ENCODE measurements at regions not wholly inside any gene's neighbourhood (a gene's known extent, or its start where the extent isn't known, plus 50 kb on each side); places are given as distances from the start of the nearest gene placed in this dataset.
A peak's percentile ranks its signal among the peaks of the same experiment; 100 is the strongest.

DNA sequence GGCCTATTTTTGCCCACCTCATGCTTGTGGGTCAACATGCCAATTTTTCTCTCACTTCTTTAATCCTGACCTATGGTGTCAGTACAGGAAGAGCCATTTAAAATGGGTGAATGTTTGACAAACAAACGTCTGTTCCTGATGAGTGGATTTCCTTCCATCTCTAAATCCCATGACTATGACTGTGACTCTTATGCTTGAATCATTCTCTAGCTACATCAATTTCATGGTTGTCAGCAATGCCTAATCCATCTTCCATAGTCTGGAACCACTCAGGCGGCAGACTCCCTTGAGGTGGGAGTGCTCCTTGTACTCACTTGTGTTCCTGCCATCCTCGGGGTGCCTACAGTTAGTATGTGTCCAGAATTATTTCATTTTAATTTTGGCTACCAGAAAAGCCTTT lies 194.9 kb upstream of the RPS6KA3 start:
- peaks cover 15% of the 10 kb centered on the region for H3K9me3 Mint-ChIP-seq
- peaks cover 5% of the 10 kb centered on the region for H3K27me3 Mint-ChIP-seq (ENCODE audit: low read depth)
- peaks cover 33% of the 10 kb centered on the region for H3K4me1 Mint-ChIP-seq (ENCODE audit: low read depth)
- no peak overlapping the region for H3K27ac Mint-ChIP-seq
- peaks cover 6% of the 10 kb centered on the region for H3K36me3 Mint-ChIP-seq (ENCODE audit: low read depth)
- H3K4me3 Mint-ChIP-seq, result no peak overlapping the region

DNA sequence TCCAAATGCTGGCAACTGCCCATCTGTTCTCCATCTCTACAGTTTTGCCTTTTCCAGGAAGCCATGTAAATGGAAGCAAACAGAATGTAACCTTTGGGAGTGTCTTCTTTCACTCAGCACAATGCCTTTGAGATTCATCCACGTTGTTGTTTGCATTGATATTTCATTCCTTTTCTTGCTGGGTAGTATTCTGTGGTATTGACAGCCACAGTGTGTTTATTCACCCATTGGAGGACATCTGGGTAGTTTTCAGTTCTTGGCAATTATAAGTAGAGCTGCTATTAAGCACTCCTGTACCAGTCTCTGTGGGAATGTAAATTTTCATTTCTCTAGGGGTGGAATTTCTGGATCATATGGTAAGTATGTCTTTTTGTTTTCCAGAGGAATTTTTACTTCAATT lies 194.3 kb upstream of the RPS6KA3 start:
- Mint-ChIP-seq H3K4me1 (ENCODE audit: low read depth) (peaks cover 33% of the 10 kb centered on the region), H3K9me3 (peaks cover 15% of the 10 kb centered on the region), H3K4me3 (no peak overlapping the region)

DNA sequence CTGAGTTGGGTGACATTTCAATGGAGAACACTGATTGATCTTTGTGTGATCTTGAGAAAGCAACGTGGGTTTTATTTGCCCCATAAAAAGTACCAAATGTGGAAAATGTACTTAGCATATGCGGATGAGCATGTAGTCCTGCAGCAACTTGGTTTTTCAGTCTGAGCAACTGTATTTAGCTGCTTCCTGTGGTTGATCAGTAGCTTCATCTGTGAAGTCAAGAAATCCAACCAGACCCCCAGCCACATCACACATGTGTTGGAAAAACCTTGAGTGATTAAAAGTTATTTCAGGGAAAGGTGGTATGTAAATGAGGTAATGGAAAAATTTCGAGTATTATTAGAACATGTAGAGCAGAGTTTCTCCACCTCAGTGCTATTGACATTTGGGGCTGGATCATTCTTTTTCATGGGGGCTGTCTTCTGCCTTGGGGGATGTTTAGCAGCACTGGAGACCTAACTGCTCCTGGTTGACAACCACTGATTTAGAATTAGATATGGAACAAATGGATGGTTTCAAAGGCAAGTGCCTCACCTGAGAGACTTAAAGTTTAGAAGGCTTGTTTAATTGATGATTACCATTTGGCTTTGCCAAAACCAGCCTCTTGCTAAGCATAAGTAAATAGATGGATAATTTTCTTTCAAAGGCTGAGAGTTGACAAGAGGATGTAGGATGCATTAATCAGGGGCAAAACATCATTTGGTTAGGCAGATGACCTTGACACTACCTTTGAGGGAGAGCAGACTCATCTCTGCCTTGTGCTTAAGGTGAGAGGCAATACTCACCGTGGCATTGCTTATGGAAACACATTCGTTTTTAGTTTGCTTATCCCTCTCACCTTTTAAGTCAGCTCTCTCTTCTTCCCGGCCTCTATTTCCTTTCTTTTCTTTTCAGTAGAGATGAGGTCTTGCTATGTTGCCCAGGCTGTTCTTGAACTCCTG lies 193.0 kb upstream of the RPS6KA3 start:
- Mint-ChIP-seq H3K9me3 (peaks cover 4% of the 10 kb centered on the region), H3K36me3 (ENCODE audit: low read depth) (peaks cover 2% of the 10 kb centered on the region), H3K4me3 (no peak overlapping the region), H3K27ac (no peak overlapping the region), H3K4me1 (ENCODE audit: low read depth) (peaks cover 30% of the 10 kb centered on the region), H3K27me3 (ENCODE audit: low read depth) (peaks cover 6% of the 10 kb centered on the region)

More for the DNA sequence above, 194.3 kb upstream of the RPS6KA3 start:
- no peak overlapping the region for H3K27ac Mint-ChIP-seq
- H3K27me3 Mint-ChIP-seq (ENCODE audit: low read depth), result peaks cover 6% of the 10 kb centered on the region
- H3K36me3 Mint-ChIP-seq (ENCODE audit: low read depth), result peaks cover 6% of the 10 kb centered on the region

DNA sequence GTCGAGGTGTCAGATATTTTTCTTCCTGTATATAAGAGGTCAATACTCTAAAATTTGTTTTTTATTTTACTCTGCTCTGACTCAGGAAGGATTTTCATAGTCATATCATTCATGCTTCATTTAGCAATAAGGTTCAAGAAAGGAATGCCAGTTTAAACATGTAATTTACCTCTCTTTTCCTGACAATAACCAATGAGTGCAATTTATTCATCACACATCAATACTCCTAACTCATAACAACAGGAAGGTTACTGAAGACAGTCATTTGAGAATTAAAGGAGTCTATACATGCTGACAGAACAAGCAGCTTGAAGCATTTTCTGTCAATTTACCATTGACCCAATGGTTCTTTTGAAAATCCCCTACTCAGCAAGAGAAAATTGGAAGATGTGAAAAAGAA lies 190.3 kb upstream of the RPS6KA3 start:
- peaks cover 6% of the 10 kb centered on the region for H3K27me3 Mint-ChIP-seq (ENCODE audit: low read depth)
- H3K9me3 Mint-ChIP-seq, result peaks cover 4% of the 10 kb centered on the region
- peaks cover 2% of the 10 kb centered on the region for H3K36me3 Mint-ChIP-seq (ENCODE audit: low read depth)
- no peak overlapping the region for H3K27ac Mint-ChIP-seq
- no peak overlapping the region for H3K4me3 Mint-ChIP-seq
- H3K4me1 Mint-ChIP-seq (ENCODE audit: low read depth), result peaks cover 31% of the 10 kb centered on the region

DNA sequence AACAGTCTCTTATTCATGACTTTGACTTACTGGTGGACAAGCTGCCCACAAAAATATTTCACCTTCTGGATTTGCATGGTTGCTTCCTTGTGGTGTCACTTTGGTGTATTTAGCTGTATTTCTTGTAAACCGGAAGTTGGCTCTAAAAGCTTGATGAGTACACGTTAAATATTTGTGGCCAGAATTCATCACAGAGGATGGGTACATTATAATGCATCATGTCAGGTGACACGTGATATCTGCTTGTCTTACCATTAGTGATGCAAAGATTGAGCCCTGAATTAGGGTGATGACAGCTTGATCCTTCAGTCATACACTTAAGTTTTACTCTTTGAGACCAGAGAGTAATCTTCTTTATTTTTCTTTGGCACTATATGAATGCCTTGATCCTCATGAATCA lies 188.3 kb upstream of the RPS6KA3 start:
- Mint-ChIP-seq H3K27ac (no peak overlapping the region), H3K9me3 (peaks cover 11% of the 10 kb centered on the region), H3K4me3 (no peak overlapping the region), H3K36me3 (ENCODE audit: low read depth) (peaks cover 4% of the 10 kb centered on the region), H3K27me3 (ENCODE audit: low read depth) (peaks cover 6% of the 10 kb centered on the region), H3K4me1 (ENCODE audit: low read depth) (peaks cover 36% of the 10 kb centered on the region)

DNA sequence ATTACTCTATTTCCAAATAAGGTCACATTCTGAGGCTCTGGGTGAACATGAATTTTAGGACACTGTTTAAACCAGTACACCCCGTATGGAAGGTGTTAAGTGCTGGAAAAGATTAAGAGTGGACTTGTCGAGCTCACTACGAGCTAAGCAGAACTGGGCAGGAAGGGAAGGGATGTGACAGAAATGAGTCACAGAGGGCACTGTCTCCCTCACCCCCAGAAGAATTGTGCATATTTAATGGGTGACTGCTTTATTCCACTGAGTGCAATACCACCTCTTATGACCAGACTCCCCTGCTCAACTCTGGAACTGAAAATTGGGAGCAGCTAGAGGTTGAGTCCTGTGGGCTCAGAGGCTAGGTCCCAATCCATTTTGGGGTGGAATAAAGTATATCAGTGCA lies 187.4 kb upstream of the RPS6KA3 start:
- Mint-ChIP-seq H3K36me3 (ENCODE audit: low read depth) (peaks cover 4% of the 10 kb centered on the region), H3K4me3 (peak overlapping the region; percentile 48), H3K27me3 (ENCODE audit: low read depth) (peaks cover 6% of the 10 kb centered on the region), H3K9me3 (peaks cover 11% of the 10 kb centered on the region), H3K27ac (peak overlapping the region; percentile 65), H3K4me1 (ENCODE audit: low read depth) (peaks cover 32% of the 10 kb centered on the region)

DNA sequence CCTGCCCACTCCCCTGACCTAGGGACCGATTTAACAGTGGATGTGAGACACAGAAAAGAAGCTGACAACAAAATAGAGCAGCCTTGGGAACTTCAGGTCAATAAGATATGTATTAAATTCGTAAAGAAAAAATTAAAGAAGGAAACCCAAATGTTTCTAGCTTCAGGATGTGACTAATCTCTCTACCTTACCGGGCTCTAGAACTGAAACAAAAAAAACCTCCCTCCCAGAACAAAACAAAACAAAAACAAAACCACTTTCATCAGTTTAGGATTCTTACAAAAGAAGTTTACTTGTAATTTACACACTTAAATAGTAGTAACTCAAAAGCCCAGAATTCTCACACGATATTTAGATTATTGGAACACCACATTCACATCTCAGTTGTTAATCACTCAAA lies 185.8 kb upstream of the RPS6KA3 start:
- Mint-ChIP-seq H3K9me3 (peaks cover 11% of the 10 kb centered on the region), H3K27ac (peak overlapping the region; percentile 89), H3K4me3 (peak overlapping the region; percentile 62), H3K36me3 (ENCODE audit: low read depth) (peaks cover 7% of the 10 kb centered on the region), H3K4me1 (ENCODE audit: low read depth) (peaks cover 34% of the 10 kb centered on the region), H3K27me3 (ENCODE audit: low read depth) (peaks cover 6% of the 10 kb centered on the region)

DNA sequence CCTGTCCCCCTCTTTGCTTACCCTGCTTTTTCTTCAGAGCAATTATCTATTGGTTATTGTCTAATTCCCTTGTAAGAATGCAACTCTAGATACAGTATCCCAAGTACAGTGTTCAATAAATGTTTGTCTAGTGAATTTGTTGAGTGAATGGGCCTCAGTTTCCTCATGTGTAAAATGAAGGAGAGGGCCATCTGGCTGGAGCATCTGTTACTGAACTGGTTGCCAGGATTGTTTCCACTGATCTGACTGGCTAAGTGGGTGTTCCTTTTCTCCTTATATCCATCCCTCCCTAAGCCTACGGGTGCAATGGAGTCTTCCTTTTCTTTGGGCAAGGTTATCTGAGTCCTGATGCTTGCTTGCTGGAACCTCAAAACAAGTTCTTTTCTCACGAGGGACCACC lies 185.2 kb upstream of the RPS6KA3 start:
- Mint-ChIP-seq H3K36me3 (ENCODE audit: low read depth) (peaks cover 7% of the 10 kb centered on the region), H3K27ac (peak overlapping the region; percentile 89), H3K27me3 (ENCODE audit: low read depth) (peaks cover 4% of the 10 kb centered on the region), H3K4me1 (ENCODE audit: low read depth) (peaks cover 35% of the 10 kb centered on the region), H3K4me3 (no peak overlapping the region), H3K9me3 (peaks cover 10% of the 10 kb centered on the region)

DNA sequence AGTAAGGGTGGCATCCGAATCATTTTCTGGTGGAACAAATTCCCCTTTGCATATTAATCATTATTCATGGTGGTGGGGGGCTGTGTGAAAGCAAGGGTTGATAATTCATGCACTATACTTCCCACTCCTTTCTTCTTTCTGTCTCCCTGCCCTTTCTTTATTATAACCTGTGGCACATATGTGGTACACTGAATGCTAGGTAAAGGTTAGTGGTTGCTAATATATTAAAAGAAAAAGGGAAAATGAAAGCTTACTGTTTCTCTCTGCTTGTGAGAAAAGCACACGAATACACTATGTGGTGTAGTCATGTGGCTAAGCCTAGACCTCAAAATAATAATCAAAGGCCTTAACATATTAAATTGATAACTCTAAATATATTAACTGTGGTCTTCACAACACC lies 178.4 kb upstream of the RPS6KA3 start:
- Mint-ChIP-seq H3K27ac (no peak overlapping the region), H3K9me3 (no peaks in the 10 kb centered on the region), H3K27me3 (ENCODE audit: low read depth) (peaks cover 7% of the 10 kb centered on the region), H3K36me3 (ENCODE audit: low read depth) (peaks cover 7% of the 10 kb centered on the region), H3K4me1 (ENCODE audit: low read depth) (peaks cover 45% of the 10 kb centered on the region), H3K4me3 (no peak overlapping the region)

DNA sequence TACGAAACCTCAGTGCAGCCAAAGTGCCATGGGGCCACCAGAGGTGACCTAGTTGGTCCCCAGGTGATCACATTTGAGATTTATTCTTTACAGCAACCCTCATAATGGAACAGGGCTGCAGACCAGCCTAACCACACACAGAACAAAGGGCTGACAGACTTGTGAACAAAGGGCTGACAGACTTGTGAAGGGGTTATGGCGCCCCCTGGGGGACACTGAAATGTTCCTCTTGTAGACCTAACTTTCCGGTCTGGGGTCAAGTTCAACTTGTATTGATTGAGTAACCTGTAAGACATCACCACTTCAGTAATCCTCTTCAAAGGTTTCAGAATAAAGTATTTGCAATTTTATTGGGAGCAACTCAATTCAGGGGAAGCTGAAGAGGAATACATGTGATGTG lies 175.9 kb upstream of the RPS6KA3 start:
- H3K27me3 Mint-ChIP-seq (ENCODE audit: low read depth), result peaks cover 7% of the 10 kb centered on the region
- no peak overlapping the region for H3K4me3 Mint-ChIP-seq
- peaks cover 40% of the 10 kb centered on the region for H3K4me1 Mint-ChIP-seq (ENCODE audit: low read depth)
- H3K27ac Mint-ChIP-seq, result no peak overlapping the region
- no peaks in the 10 kb centered on the region for H3K9me3 Mint-ChIP-seq
- peaks cover 3% of the 10 kb centered on the region for H3K36me3 Mint-ChIP-seq (ENCODE audit: low read depth)

DNA sequence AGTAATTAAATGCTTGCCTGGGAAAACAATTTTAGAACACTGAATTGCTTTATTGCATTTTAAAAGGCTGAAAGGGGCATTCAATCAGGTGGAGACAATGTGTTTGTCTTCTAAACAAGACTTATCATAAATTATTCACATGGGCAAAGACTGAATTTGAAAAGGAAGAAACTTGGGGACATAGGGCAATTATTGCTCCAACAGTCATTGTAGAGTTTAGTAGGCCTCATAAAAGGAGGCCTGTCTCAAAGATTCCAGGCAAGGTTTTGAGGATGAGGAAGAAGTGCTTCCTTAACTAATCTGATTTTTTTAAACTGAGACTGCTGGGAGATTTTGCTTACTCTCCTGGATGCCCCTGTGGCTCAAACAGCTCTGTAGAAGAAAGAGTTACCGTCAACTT lies 174.4 kb upstream of the RPS6KA3 start:
- peaks cover 3% of the 10 kb centered on the region for H3K36me3 Mint-ChIP-seq (ENCODE audit: low read depth)
- peaks cover 7% of the 10 kb centered on the region for H3K27me3 Mint-ChIP-seq (ENCODE audit: low read depth)
- no peaks in the 10 kb centered on the region for H3K9me3 Mint-ChIP-seq
- peaks cover 51% of the 10 kb centered on the region for H3K4me1 Mint-ChIP-seq (ENCODE audit: low read depth)
- no peak overlapping the region for H3K27ac Mint-ChIP-seq
- no peak overlapping the region for H3K4me3 Mint-ChIP-seq

DNA sequence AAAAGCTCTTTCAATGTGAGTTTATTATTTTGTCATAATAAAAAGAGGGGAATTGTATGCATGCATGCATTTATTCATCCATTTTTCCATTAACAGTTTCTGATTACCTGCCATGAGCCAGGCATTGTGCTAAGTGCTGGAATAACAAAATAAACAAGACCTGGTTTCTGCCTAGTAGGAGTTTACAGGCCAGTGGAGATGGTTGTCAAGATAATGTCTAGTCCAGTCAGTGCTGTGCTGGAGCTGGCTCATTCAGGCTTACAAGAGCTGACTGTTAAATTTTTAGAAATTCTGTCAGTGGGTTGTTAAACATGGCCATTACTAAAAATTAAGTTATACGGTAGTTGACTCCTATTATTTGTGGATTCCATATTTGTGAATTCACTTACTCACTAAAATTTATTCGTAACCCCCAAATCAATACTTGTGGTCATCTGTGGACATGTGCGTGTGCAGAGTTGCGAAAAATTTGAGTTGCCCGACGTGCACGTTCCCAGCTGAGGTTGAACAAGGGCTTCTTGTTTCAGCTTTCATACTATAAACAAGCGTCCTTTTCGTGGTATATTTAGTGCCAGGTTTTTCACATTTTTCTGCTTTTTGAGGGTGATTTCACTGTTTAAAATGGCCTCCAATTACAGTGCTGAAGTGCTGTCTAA lies 172.3 kb upstream of the RPS6KA3 start:
- Mint-ChIP-seq H3K27me3 (ENCODE audit: low read depth) (peaks cover 7% of the 10 kb centered on the region), H3K36me3 (ENCODE audit: low read depth) (peaks cover 5% of the 10 kb centered on the region), H3K9me3 (no peaks in the 10 kb centered on the region), H3K4me3 (no peak overlapping the region), H3K27ac (no peak overlapping the region), H3K4me1 (ENCODE audit: low read depth) (peaks cover 50% of the 10 kb centered on the region)

DNA sequence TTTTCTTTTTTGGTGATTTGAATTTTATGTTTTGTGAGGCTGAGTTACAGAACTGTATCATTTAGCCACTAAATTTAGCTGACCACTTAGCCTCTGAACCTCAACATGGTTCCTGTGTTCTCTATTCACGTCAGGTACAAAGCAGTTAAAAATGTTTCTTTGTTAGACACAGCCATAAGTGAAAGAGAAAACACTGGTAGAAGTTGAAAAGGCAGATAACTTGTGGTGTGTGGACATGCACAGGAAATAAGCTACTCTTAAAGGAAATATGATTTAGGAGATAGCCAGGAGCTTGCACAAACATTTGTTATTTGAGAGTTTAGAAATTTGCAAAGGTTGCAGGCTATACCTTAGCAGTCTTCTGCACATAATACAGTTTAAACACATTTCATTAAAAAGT lies 171.0 kb upstream of the RPS6KA3 start:
- no peaks in the 10 kb centered on the region for H3K27me3 Mint-ChIP-seq (ENCODE audit: low read depth)
- peak overlapping the region; percentile 69 for H3K4me3 Mint-ChIP-seq
- peaks cover 50% of the 10 kb centered on the region for H3K4me1 Mint-ChIP-seq (ENCODE audit: low read depth)
- H3K9me3 Mint-ChIP-seq, result no peaks in the 10 kb centered on the region
- peak overlapping the region; percentile 93 for H3K27ac Mint-ChIP-seq
- H3K36me3 Mint-ChIP-seq (ENCODE audit: low read depth), result peaks cover 5% of the 10 kb centered on the region

DNA sequence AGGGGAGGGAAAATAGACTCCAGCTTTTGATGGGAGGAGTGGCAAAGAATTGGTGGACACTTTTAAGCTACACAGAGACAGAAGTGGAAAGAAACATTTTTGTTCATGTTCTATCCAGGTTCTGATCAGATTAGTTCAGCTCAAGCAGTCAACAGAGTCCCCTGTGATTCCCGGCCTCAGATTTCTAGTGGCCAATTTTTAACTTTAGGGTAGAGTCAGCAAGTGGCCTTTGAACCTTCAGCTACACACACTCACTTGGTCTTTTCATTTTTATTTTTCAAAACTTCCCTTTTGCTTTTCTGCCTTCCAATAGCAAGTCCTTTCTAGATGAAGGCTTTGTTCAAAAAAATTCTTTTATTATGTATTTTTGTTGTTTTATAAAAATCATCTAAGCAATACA lies 169.2 kb upstream of the RPS6KA3 start:
- H3K4me1 Mint-ChIP-seq (ENCODE audit: low read depth), result peaks cover 37% of the 10 kb centered on the region
- H3K9me3 Mint-ChIP-seq, result no peaks in the 10 kb centered on the region
- no peak overlapping the region for H3K4me3 Mint-ChIP-seq
- H3K27ac Mint-ChIP-seq, result no peak overlapping the region
- peaks cover 5% of the 10 kb centered on the region for H3K36me3 Mint-ChIP-seq (ENCODE audit: low read depth)
- H3K27me3 Mint-ChIP-seq (ENCODE audit: low read depth), result no peaks in the 10 kb centered on the region

DNA sequence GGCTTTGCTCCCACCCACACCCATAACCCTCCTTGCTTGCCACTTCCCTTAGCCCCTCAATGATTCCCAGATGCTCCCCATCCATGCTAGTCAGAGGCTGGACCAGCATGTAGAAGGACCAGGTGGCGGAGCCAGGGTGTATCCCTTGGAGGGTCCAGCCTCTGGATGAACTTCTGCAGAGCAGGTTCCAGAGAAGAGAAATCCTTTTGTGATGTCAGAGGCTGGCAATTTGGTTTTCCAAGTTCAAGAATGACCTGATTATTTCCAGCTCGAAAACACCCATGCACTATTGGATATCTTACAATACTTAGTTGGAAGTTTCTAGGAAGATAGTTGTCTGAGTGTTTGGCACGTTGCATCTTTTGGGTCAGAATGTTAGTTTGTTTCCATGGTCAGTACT lies 168.3 kb upstream of the RPS6KA3 start:
- peaks cover 2% of the 10 kb centered on the region for H3K36me3 Mint-ChIP-seq (ENCODE audit: low read depth)
- no peaks in the 10 kb centered on the region for H3K9me3 Mint-ChIP-seq
- no peak overlapping the region for H3K4me3 Mint-ChIP-seq
- peaks cover 34% of the 10 kb centered on the region for H3K4me1 Mint-ChIP-seq (ENCODE audit: low read depth)
- no peaks in the 10 kb centered on the region for H3K27me3 Mint-ChIP-seq (ENCODE audit: low read depth)
- no peak overlapping the region for H3K27ac Mint-ChIP-seq
